ENCODE measurements at regions not wholly inside any gene's neighbourhood (a gene's known extent, or its start where the extent isn't known, plus 50 kb on each side); places are given as distances from the start of the nearest gene placed in this dataset.
"Not testable (repeated sequence)": the region's sequence is repeated elsewhere in the genome, so short reads cannot be mapped to it uniquely, and the experiment has no call there.

DNA sequence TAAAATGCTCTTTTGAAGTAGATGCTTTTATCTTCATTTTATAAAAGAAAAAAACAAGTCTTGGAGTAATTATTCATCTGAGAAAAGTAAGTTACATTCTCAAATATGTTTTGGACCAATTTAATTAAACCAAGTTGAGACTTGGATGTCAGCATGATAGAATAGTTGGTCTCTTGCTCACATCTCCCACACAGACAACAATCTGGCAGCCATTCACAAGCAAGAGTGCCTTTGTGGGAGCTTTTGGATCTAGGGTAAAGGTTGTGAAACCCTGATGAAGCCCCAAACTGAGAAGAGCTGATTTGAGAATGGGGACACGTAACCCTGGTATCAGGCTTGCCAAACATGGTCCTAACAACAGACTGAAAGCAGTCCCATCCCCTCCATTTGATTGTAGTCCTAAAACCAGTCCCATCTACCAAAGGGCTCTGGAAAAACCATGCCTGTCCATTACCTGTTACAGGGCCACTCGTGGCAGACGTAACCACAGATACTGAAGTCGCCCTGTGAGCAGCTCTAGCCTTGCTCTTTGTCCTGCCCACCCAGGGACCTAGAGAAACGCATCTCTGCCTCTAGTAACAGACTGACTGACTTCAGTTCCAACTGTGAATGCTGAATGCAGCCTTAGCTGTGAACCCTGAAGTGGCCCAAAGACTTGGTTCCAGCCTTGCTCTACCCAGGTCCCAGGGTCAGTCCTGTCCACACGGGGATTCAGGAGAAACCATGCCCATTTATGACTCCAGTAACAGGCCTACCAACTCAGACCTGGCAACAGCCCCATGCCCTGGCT lies 145.5 kb upstream of the SYNPR start:
- TF ChIP-seq, protein P1, sequence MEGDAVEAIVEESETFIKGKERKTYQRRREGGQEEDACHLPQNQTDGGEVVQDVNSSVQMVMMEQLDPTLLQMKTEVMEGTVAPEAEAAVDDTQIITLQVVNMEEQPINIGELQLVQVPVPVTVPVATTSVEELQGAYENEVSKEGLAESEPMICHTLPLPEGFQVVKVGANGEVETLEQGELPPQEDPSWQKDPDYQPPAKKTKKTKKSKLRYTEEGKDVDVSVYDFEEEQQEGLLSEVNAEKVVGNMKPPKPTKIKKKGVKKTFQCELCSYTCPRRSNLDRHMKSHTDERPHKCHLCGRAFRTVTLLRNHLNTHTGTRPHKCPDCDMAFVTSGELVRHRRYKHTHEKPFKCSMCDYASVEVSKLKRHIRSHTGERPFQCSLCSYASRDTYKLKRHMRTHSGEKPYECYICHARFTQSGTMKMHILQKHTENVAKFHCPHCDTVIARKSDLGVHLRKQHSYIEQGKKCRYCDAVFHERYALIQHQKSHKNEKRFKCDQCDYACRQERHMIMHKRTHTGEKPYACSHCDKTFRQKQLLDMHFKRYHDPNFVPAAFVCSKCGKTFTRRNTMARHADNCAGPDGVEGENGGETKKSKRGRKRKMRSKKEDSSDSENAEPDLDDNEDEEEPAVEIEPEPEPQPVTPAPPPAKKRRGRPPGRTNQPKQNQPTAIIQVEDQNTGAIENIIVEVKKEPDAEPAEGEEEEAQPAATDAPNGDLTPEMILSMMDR (conservative IDR thresholded peaks at IDR 0.05; ENCODE audit: low read depth, low read length) = no peak
- DNase-seq (ENCODE audit: low read depth) = no peak
- no peak overlapping the region for H3K4me3 ChIP-seq (ENCODE audit: low read length)

DNA sequence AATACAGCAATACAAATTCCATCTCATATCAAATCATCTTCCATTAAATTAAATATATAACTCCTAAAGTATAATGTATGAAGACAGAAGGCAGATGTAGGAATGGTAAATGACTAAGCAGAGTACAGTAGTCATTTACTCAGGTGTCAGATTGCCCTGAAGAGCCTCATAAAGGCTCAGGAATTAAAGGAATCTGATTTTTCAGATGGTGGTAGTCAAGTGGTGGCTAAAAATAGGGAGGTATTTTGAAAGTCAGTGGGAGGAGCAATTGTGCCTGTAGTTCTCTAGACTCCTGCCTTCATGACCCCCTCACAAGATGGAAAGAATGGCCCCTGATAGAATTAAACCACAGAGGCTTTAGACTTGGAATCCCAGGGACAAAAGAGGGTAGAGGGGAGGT lies 142.7 kb upstream of the SYNPR start:
- H3K4me3 ChIP-seq (ENCODE audit: low read length) = no peak overlapping the region
- peak; percentile 23 for DNase-seq (ENCODE audit: low read depth)
- TF ChIP-seq, protein P1 (conservative IDR thresholded peaks at IDR 0.05; ENCODE audit: low read depth, low read length) = no peak

DNA sequence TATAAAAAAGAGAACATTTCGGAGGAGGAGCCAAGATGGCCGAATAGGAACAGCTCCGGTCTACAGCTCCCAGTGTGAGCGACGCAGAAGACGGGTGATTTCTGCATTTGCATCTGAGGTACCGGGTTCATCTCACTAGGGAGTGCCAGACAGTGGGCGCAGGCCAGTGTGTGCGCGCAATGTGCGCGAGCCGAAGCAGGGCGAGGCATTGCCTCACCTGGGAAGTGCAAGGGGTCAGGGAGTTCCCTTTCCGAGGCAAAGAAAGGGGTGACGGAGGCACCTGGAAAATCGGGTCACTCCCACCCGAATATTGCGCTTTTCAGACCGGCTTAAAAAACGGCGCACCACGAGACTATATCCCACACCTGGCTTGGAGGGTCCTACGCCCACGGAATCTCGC lies 141.9 kb upstream of the SYNPR start:
- H3K4me3 ChIP-seq (ENCODE audit: low read length); DNase-seq (ENCODE audit: low read depth): not testable (repeated sequence)

DNA sequence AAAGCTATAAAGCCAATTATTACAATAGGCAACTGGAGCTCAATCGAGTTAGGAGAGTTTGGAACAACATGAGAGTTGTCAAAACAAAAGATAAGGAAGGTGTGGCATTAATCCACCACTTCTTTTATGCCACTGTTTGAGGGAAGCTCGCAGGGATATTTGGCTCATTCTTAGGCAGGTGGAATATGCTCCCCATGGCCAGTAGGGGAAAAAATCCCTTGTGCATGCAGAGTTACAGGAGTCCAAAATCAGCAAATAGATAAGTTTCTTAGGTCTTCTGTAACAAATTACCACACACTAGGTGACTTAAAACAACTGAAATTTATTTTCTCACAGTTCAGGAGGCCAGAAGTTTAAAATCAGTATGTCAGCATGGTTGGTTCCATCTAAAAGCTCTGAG lies 135.4 kb upstream of the SYNPR start:
- TF ChIP-seq, protein P1 (conservative IDR thresholded peaks at IDR 0.05; ENCODE audit: low read depth, low read length) = peak; percentile 25
- H3K4me3 ChIP-seq (ENCODE audit: low read length) = no peak overlapping the region
- no peak for DNase-seq (ENCODE audit: low read depth)

DNA sequence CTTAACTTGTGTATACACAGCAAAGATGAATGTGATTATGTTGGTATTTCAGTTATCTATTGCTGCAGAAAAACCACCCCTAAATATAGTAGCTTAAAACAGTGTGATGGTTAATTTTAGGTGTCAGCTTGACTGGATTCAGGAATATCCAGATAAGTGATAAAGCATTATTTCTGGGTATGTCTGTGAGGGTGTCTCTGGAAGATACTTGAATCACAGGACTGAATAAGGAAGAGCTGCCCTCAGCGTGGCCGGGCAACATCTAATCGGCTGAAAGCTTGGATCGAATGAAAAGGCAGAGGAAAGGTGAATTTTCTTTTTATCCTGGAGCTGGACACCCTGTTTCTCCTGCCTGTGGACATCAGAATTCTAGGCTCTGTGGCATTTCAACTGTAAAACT lies 132.0 kb upstream of the SYNPR start:
- TF ChIP-seq, protein P1 (conservative IDR thresholded peaks at IDR 0.05; ENCODE audit: low read depth, low read length) = no peak
- no peak for DNase-seq (ENCODE audit: low read depth)
- no peak overlapping the region for H3K4me3 ChIP-seq (ENCODE audit: low read length)

DNA sequence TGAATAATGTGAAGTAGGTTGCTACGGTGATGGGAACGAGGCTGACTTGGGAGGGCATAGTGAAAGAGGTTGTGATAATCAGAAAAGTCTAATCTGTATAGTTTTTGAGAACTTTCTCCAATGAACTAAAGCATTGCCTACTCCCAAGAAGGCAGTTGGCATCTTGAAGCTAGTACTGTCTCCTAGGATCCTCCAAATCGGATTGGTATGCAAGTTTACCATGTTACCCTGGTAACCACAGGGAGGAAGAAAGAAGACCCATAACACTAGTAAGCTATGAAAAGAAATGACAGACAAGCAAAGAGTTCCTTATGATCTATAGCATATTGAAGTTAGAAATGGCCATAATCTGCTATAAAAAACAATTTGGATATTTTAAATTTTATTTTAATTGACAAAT lies 127.2 kb upstream of the SYNPR start:
- no peak overlapping the region for H3K4me3 ChIP-seq (ENCODE audit: low read length)
- no peak for DNase-seq (ENCODE audit: low read depth)
- TF ChIP-seq, protein P1 (conservative IDR thresholded peaks at IDR 0.05; ENCODE audit: low read depth, low read length) = no peak

DNA sequence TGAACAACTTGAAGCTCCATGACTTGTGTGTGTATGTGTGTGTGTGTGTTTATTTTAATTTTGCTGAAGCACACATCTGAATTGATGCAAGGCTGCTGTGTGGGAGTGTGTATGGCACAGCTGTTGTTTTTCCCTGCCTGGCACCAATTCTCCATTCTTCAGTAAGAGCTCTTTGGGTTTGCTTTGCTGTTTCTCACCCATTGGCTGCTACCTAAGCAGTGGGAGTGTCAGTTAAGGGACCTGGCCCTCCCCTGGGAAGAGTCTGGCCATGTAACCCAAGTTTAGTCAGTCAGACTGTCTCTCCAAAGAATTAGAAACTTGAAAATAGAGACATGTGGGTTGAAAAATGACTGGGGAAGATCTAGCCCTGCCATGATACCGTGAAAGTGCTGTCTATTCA lies 126.2 kb upstream of the SYNPR start:
- TF ChIP-seq, protein P1 (conservative IDR thresholded peaks at IDR 0.05; ENCODE audit: low read depth, low read length) = no peak
- no peak overlapping the region for H3K4me3 ChIP-seq (ENCODE audit: low read length)
- no peak for DNase-seq (ENCODE audit: low read depth)
